Fibroblast of villous mesenchyme (primary cell): ENCODE measurements at regions not wholly inside any gene's neighbourhood (a gene's known extent, or its start where the extent isn't known, plus 50 kb on each side); places are given as distances from the start of the nearest gene placed in this dataset.

Experiments used
- DNase-seq: peaks from one replicate; pipeline ENCODE4 v3.0.0-alpha.2; 2010; ENCODE audit warnings: low read depth
- H3K4me3 ChIP-seq: 2 replicates; pipeline ENCODE4 v1.5.1; 2011; ENCODE audit warnings: low read depth, mild to moderate bottlenecking, low read length
- CTCF ChIP-seq: IDR thresholded peaks from 2 replicates; pipeline ENCODE4 v1.5.1; 2012; ENCODE audit warnings: low read depth, mild to moderate bottlenecking, low read length; ENCODE audit not compliant: insufficient read depth

- no peak for DNase-seq
- H3K4me3 ChIP-seq, result no peak overlapping the region
- TF ChIP-seq CTCF, result no peak
These were observed 373.4 kb upstream of the TMPRSS15 start for GRCh38 chr21:18776936-18777335.

DNA sequence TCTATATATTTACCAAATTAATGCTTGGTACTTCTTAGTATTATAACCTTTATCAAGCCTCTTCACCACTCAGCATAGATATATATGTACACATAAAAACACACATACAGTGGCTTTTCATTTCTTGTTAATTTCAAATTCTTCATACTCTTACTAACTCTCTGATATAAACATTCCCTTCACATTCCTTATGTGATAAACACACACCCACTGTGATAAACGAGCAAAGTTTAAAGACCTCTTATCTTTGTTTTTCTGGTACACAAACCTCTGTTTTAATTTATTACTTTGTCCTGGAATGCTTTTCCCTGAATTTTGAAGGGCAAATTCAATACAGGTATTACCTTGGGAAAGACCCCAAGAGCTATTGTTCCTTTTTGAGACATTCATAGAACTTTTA, 379.1 kb upstream of the TMPRSS15 start:
- no peak for TF ChIP-seq CTCF
- no peak overlapping the region for H3K4me3 ChIP-seq
- DNase-seq, result no peak

- H3K4me3 ChIP-seq, result no peak overlapping the region
- no peak for DNase-seq
- TF ChIP-seq CTCF, result no peak
These were observed 397.9 kb upstream of the TMPRSS15 start for GRCh38 chr21:18801468-18801867.

- DNase-seq, result no peak
- H3K4me3 ChIP-seq, result no peak overlapping the region
These were observed 400.0 kb upstream of the TMPRSS15 start for GRCh38 chr21:18803624-18804023.

DNA sequence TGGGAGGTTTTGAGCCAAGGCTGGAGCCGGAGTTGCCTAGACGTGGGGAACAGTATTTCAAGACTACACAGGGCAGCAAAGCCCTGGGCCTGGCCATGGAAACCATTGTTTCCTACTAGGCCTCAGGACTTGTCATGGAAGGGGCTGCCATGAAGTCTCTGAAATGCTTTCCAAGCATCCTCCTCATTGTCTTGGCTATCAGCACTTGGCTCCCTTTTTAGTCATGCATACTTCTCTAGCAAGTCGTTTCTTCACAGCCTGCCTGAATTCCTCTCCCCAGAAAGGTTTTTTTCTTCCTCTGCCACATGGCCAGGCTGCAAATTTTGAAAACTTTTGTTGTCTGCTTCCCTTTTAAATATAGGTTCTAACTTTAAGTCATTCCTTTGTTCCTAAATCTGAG, 406.6 kb upstream of the TMPRSS15 start:
- TF ChIP-seq CTCF, result no peak
- no peak overlapping the region for H3K4me3 ChIP-seq
- DNase-seq, result no peak

More at GRCh38 chr21:18803624-18804023, 400.0 kb upstream of the TMPRSS15 start:
- no peak for TF ChIP-seq CTCF

GRCh38 chr21:18812308-18812707, 408.7 kb upstream of the TMPRSS15 start:
- TF ChIP-seq CTCF, result no peak
- DNase-seq, result no peak
- H3K4me3 ChIP-seq, result no peak overlapping the region

DNA sequence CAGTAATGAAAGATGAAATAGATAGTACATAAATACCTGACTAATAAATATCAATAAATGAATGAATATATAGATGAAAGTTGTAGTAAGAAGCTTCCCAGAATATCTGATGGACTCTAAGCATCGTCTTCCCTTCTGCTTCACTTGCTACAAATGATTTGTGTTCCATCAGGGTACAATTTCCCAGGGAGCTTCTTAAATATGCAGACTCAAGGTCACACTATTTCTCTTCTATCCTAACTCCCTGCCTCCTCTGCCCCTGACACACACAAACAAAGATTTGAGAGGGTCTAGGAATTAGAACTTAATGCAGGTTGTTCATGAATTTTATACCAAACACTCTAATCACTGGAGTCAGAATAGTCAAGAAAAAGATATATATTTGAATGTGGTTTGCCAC, 415.9 kb upstream of the TMPRSS15 start:
- no peak overlapping the region for H3K4me3 ChIP-seq
- DNase-seq, result no peak
- no peak for TF ChIP-seq CTCF
